HEK293T (cell line): ENCODE measurements at regions not wholly inside any gene's neighbourhood (a gene's known extent, or its start where the extent isn't known, plus 50 kb on each side); places are given as distances from the start of the nearest gene placed in this dataset.

Source experiments
- CTCF ChIA-PET: fragments of 350-600 bp; formaldehyde crosslinking; extraction: SDS; loops from one replicate; lab custom pipeline; 2021; ENCODE audit warnings: antibody characterized with exemption, inconsistent platforms; lab: Yijun Ruan, JAX
- POLR2A ChIA-PET: fragments of 350-600 bp; formaldehyde crosslinking; extraction: SDS; loops from one replicate; lab custom pipeline; 2020; ENCODE audit warnings: antibody characterized with exemption, inconsistent platforms; lab: Yijun Ruan, JAX
- DNase-seq: peaks from one replicate; pipeline ENCODE4 v3.0.0; 2012; ENCODE audit warnings: mixed read lengths; ENCODE audit errors: extremely low spot score
- ARNT ChIP-seq: fragments of 450-650 bp; IDR thresholded peaks from 2 replicates; pipeline ENCODE4 v1.6.1; 2017; ENCODE audit warnings: mild to moderate bottlenecking
- BHLHE40 ChIP-seq: fragments of 450-650 bp; IDR thresholded peaks from 2 replicates; pipeline ENCODE4 v1.6.1; 2016; ENCODE audit warnings: mild to moderate bottlenecking, moderate library complexity, borderline replicate concordance
- CTBP1 ChIP-seq: fragments of 450-650 bp; IDR thresholded peaks from 2 replicates; pipeline ENCODE4 v1.6.1; 2016; ENCODE audit warnings: borderline replicate concordance
- ELF4 ChIP-seq: fragments of 450-650 bp; IDR thresholded peaks from 2 replicates; pipeline ENCODE4 v1.6.1; 2017; ENCODE audit warnings: antibody characterized with exemption
- FOXA1 ChIP-seq: fragments of 450-650 bp; IDR thresholded peaks from 2 replicates; pipeline ENCODE4 v1.6.1; 2016; ENCODE audit warnings: mild to moderate bottlenecking
- FOXK2 ChIP-seq: fragments of 450-650 bp; IDR thresholded peaks from 2 replicates; pipeline ENCODE4 v1.6.1; 2016; ENCODE audit warnings: mild to moderate bottlenecking
- FOXM1 ChIP-seq: fragments of 450-650 bp; IDR thresholded peaks from 2 replicates; pipeline ENCODE4 v1.6.1; 2017; ENCODE audit warnings: mild to moderate bottlenecking, borderline replicate concordance
- HDGF ChIP-seq: fragments of 450-650 bp; IDR thresholded peaks from 2 replicates; pipeline ENCODE4 v1.6.1; 2017; ENCODE audit warnings: antibody characterized with exemption, borderline replicate concordance
- L3MBTL2 ChIP-seq: fragments of 450-650 bp; conservative IDR thresholded peaks from 2 replicates; pipeline ENCODE4 v1.6.1; 2016; ENCODE audit warnings: mild to moderate bottlenecking
- LEF1 ChIP-seq: fragments of 450-650 bp; IDR thresholded peaks from 2 replicates; pipeline ENCODE4 v1.6.1; 2017; ENCODE audit warnings: mild to moderate bottlenecking, borderline replicate concordance
- NFRKB ChIP-seq: fragments of 450-650 bp; IDR thresholded peaks from 2 replicates; pipeline ENCODE4 v1.6.1; 2016; ENCODE audit warnings: mild to moderate bottlenecking, moderate library complexity
- SP1 ChIP-seq: fragments of 450-650 bp; IDR thresholded peaks from 2 replicates; pipeline ENCODE4 v1.6.1; 2017
- SUZ12 ChIP-seq: fragments of 450-650 bp; IDR thresholded peaks from 2 replicates; pipeline ENCODE4 v1.6.1; 2016; ENCODE audit warnings: mild to moderate bottlenecking
- TARDBP ChIP-seq: fragments of 450-650 bp; IDR thresholded peaks from 2 replicates; pipeline ENCODE4 v1.6.1; 2016
- ZNF384 ChIP-seq: fragments of 450-650 bp; IDR thresholded peaks from 2 replicates; pipeline ENCODE4 v1.6.1; 2016
- TF ChIP-seq, protein P1 (sequence below): fragments of 450-650 bp; IDR thresholded peaks from 2 replicates; pipeline ENCODE4 v1.6.1; 2016

DNA sequence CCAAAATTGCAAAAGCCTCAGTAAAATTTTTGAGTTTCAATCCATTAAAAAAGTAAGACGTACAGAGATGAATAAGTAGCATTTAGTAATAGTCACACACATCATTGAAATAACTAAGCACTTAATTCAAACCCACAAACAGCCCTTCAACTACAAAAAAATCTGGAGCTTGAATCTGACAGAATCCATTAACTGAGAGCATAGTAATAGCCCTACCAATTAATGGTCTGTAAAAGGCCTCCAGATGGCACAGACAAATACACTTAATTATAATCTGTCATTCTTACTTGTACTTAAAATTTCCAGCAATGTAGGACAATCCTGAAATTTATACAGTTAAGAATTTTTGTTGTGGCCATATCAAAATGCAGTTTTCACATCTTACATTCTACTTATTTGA is 246.9 kb downstream of the VGLL3 start:
- no peak for DNase-seq
- ChIA-PET POLR2A (no interaction called here), CTCF (no interaction called here)
- TF ChIP-seq FOXK2 (no peak), TARDBP (no peak), ZNF384 (no peak), FOXA1 (no peak), ELF4 (no peak), LEF1 (no peak), FOXM1 (no peak), NFRKB (no peak), SUZ12 (no peak), CTBP1 (no peak), ARNT (no peak), HDGF (no peak), SP1 (no peak), L3MBTL2 (no peak), BHLHE40 (no peak)
- TF ChIP-seq, protein P1, sequence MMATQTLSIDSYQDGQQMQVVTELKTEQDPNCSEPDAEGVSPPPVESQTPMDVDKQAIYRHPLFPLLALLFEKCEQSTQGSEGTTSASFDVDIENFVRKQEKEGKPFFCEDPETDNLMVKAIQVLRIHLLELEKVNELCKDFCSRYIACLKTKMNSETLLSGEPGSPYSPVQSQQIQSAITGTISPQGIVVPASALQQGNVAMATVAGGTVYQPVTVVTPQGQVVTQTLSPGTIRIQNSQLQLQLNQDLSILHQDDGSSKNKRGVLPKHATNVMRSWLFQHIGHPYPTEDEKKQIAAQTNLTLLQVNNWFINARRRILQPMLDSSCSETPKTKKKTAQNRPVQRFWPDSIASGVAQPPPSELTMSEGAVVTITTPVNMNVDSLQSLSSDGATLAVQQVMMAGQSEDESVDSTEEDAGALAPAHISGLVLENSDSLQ: no peak

- POLR2A ChIA-PET: no interaction called here
- DNase-seq: no peak
- CTCF ChIA-PET: no interaction called here
Measured at GRCh38 chr3:86743233-86743632, 247.7 kb downstream of the VGLL3 start.

DNA sequence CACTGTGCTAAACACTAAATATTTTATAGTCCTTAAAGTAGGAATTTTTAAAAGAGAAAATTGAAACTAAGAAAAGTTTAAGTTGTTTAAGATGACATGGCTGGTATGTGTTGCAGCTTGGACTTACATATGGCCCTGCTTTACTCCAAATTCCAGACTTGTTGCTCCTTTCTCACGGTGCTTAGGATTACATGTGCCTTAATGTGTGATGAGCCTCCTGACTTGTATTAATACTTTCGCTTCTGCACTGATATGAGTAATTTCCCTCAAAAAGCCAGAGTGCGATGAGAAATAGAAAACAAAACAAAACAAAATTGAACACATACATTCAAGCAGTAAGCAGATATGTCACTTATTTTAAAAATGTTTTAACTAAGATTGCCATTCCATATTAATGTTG is 250.2 kb downstream of the VGLL3 start:
- DNase-seq: no peak
- ChIA-PET POLR2A (no interaction called here), CTCF (no interaction called here)
- TF ChIP-seq LEF1 (no peak), NFRKB (no peak), FOXM1 (no peak)

More at GRCh38 chr3:86743233-86743632, 247.7 kb downstream of the VGLL3 start:
- no peak for TF ChIP-seq CTBP1
- TF ChIP-seq FOXM1: no peak
- TF ChIP-seq ELF4: no peak
- no peak for TF ChIP-seq ZNF384
- TF ChIP-seq ARNT: no peak
- no peak for TF ChIP-seq SUZ12
- no peak for TF ChIP-seq LEF1
- TF ChIP-seq SP1: no peak
- no peak for TF ChIP-seq TARDBP
- no peak for TF ChIP-seq HDGF
- no peak for TF ChIP-seq FOXA1

DNA sequence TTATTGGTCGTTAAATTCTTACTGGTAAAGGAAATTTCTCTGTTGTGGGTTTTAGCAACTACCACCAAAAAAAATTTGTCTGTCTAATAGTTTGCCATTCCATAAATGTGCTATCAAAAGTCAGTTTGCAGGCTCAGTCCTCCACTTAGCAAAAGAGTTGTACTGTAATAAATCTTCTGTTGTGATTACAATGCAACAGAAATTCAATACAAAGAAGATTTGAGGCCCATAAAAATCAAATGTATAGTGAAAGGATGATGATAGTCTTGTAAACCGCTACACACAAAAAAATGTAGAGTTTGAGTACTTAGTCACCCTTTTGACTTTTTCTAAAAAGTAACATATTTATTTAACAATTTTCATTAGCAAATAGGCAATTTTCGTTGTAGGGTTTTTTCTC is 251.7 kb downstream of the VGLL3 start:
- ChIA-PET POLR2A (no interaction called here), CTCF (no interaction called here)
- DNase-seq: no peak
- no peak for TF ChIP-seq SP1
- TF ChIP-seq, protein P1: peak; percentile 78
- TF ChIP-seq ZNF384: peak; percentile 36; the same call in 1 of the 2 replicates
- TF ChIP-seq BHLHE40: no peak
- no peak for TF ChIP-seq NFRKB

DNA sequence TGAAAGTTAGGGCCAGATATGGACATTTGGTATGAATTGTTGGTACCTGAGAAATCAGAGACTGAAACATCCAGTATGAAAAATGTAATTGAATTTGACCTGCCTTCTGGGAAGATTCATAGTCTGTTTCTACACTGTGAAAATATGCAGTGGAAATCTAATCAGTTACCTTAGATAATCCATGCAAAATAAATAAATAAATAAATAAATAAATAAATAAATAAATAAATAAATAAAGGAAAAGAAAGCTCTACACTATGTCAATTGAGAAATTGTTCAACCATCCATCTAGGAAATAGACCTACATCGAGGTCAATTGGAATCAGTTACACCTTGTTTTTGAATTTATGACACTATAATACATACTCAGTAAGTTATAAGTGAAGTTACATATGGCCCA is 252.3 kb downstream of the VGLL3 start:
- TF ChIP-seq TARDBP (no peak), FOXA1 (no peak), ZNF384 (no peak), FOXM1 (no peak), LEF1 (no peak), FOXK2 (no peak), HDGF (no peak), NFRKB (no peak), SP1 (no peak), ELF4 (no peak), BHLHE40 (no peak)
- POLR2A ChIA-PET: no interaction called here
- CTCF ChIA-PET: no interaction called here
- DNase-seq: no peak

GRCh38 chr3:86737517-86737916 is 253.4 kb downstream of the VGLL3 start:
- no peak for DNase-seq
- ChIA-PET POLR2A (no interaction called here), CTCF (no interaction called here)
- no peak for TF ChIP-seq TARDBP
- TF ChIP-seq FOXK2: no peak
- no peak for TF ChIP-seq CTBP1
- no peak for TF ChIP-seq HDGF
- TF ChIP-seq FOXM1: no peak
- no peak for TF ChIP-seq NFRKB

DNA sequence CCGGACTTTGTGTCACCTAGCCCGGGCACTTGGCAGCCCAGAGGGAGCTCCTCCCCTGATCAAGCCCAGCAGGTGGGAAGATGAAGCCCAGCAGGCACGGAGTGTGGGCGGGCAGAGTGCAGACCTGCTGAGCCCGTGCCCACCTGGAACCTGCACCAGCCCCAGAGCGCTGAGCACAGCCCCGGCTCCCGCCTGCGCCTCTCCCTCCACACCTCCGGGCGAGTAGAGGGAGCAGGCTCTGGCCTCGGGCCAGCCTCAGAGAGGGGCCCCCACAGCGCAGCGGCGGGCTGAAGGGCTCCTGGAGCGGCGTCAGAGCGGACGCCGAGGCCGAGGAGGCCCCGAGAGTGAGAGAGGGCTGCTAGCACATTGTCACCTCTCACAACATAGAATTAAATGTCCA is 257.7 kb downstream of the VGLL3 start:
- no peak for TF ChIP-seq NFRKB
- TF ChIP-seq CTBP1: no peak
- TF ChIP-seq FOXK2: no peak
- TF ChIP-seq ELF4: no peak
- TF ChIP-seq SUZ12: no peak
- no peak for TF ChIP-seq BHLHE40
- TF ChIP-seq, protein P1: no peak
- TF ChIP-seq HDGF: no peak
- no peak for TF ChIP-seq FOXA1
- no peak for TF ChIP-seq LEF1
- no peak for TF ChIP-seq SP1
- TF ChIP-seq FOXM1: no peak
- TF ChIP-seq ARNT: no peak
- TF ChIP-seq TARDBP: no peak
- TF ChIP-seq L3MBTL2: no peak
- ChIA-PET CTCF (interaction anchor here (0.8 kb wide), 1 partner anchor 498 kb away, joined by 3 read pairs; no protein-coding TSS in a partner anchor), POLR2A (no interaction called here)
- no peak for DNase-seq
